Epithelial cell of prostate (primary cell): ENCODE measurements at regions not wholly inside any gene's neighbourhood (a gene's known extent, or its start where the extent isn't known, plus 50 kb on each side); places are given as distances from the start of the nearest gene placed in this dataset.
"Not testable (repeated sequence)": the region's sequence is repeated elsewhere in the genome, so short reads cannot be mapped to it uniquely, and the experiment has no call there.

Experiments
- DNase-seq: peaks from one replicate; pipeline ENCODE4 v3.0.0-alpha.2; 2011; ENCODE audit warnings: low read depth, low spot score
- H3K27ac ChIP-seq: fragments of 450-650 bp; 2 replicates; pipeline ENCODE4 v1.5.1; 2017; ENCODE audit warnings: mild to moderate bottlenecking

DNA sequence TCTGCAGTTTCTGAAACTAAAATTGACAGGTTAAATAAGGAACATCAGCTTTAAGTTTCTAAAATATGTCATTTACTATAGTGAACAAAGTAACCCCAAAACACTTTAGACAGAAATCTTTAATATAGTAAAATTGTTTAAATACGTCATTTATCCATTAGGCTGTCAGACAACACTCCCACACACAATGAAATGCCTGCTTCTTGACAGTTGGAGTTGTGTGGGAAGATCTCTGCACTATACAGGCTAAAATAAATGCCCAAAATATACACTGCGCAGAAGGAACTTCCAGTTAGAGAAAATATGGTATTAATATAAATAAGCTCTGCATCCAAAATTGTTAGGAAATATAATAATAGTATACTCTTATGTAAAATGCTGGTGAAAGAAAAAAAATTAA, 794.4 kb downstream of the CDH18 start:
- H3K27ac ChIP-seq: no peak overlapping the region
- DNase-seq: no peak

DNA sequence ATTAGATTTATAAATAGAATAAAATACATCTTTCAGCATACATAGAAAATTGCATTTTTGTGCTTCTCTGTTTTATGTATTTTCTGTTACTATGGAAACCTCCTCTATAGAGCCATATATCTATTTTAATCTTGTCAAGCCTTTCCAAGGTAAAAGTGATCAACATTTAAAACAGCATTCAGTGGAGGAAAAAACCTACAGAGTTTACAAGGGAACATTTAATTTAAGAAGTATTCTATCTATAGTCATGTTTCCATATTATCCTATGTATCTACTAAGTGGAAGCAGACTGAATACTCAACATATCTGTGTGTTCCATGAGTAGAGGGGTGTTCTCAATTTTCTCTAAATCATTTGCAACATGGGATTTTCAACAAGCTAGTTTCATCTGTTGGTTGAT, 791.4 kb downstream of the CDH18 start:
- H3K27ac ChIP-seq: no peak overlapping the region
- DNase-seq: no peak

- no peak for DNase-seq
- no peak overlapping the region for H3K27ac ChIP-seq
Observed at GRCh38 chr5:19200251-19200650, 787.7 kb downstream of the CDH18 start.

GRCh38 chr5:19208397-19208796, 779.6 kb downstream of the CDH18 start:
- no peak for DNase-seq
- no peak overlapping the region for H3K27ac ChIP-seq

- H3K27ac ChIP-seq: no peak overlapping the region
Observed at GRCh38 chr5:19210886-19211285, 777.1 kb downstream of the CDH18 start.

GRCh38 chr5:19229179-19229835, 758.7 kb downstream of the CDH18 start:
- no peak overlapping the region for H3K27ac ChIP-seq
- no peak for DNase-seq

More at GRCh38 chr5:19210886-19211285, 777.1 kb downstream of the CDH18 start:
- no peak for DNase-seq

- no peak overlapping the region for H3K27ac ChIP-seq
- DNase-seq: no peak
Observed at GRCh38 chr5:19233573-19233972, 754.4 kb downstream of the CDH18 start.

- peak; percentile 8 for DNase-seq
- H3K27ac ChIP-seq: no peak overlapping the region
Observed at GRCh38 chr5:19235101-19235584, 752.9 kb downstream of the CDH18 start.

- peak; percentile 12 for DNase-seq
- peak overlapping the region; percentile 4 for H3K27ac ChIP-seq
Observed at GRCh38 chr5:19240170-19240569, 747.8 kb downstream of the CDH18 start.

DNA sequence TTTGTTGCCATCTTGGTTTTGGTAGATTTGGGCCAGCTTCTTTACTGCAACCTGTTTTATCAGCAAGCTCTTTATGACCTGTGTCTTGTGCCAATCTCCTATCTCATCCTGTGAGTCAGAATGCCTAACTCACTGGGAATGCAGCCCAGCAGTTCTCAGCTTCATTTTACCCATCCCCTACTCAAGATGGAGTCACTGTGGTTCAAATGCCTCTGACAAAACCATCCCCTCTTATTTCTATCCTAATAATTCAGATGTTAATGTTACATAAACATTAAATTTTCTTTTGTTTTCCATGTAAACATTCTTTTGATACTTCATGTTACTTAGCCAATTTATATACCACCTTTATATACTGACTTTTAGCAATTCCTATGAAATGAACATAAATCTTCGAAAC, 746.3 kb downstream of the CDH18 start:
- H3K27ac ChIP-seq: no peak overlapping the region
- DNase-seq: peak; percentile 3

- not testable (repeated sequence) for DNase-seq
Observed at GRCh38 chr5:19246191-19246590, 741.8 kb downstream of the CDH18 start.

DNA sequence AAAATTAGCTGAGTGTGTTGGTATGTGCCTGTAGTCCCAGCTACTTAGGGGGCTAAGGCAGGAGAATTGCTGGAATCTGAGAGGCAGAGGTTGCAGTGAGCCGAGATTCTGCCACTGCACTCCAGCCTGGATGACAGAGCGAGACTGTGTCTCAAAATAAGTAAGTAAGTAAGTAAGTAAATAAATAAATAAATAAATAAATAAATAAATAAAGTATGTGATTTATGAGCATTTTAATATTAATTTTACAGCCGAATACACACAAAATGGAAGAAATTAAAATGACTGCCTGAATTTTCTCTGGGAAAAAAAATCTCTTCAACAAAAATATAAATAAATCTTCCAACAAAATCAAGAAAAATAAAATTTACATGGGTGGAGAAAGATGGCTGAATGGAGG, 740.7 kb downstream of the CDH18 start:
- DNase-seq: no peak
- H3K27ac ChIP-seq: no peak overlapping the region

More at GRCh38 chr5:19246191-19246590, 741.8 kb downstream of the CDH18 start:
- not testable (repeated sequence) for H3K27ac ChIP-seq

DNA sequence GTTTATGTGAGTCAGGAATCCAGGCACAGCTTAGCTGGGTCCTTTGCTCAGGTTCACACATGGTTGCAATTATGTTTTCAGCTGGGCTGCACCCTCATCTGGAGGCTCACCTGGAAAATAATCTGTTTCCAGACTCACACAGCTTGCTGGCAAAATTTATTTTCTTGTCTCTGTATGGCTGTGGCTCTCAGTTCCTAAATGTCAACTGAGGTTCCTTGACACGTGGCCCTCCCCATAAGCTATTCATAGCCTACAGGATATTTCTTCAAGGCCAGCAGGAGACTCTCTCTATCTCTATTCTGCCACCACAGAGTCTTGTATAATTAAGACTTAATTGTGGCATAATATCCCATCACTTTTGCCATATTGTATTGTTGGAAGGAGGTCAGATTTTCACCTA, 732.0 kb downstream of the CDH18 start:
- no peak for DNase-seq
- H3K27ac ChIP-seq: no peak overlapping the region

DNA sequence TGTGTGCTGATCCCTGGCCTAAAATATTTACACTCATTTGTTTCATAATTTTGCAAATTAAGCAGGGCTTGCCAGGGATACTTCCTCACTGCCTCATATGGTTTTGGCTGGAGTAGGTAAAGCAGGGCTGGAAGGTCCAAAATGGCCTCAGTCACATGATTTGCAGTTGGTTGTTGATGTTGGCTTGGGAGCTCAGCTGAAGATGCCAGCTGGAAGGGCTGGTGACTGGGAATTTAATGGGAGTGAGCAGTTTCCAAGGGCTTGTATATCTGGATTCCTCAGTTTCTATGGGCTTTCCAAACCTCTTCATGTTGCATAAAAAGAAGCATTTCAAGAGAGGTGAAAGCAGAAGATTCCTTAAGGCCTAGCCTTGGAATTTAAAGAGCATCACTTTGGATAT, 729.3 kb downstream of the CDH18 start:
- no peak overlapping the region for H3K27ac ChIP-seq
- DNase-seq: no peak

DNA sequence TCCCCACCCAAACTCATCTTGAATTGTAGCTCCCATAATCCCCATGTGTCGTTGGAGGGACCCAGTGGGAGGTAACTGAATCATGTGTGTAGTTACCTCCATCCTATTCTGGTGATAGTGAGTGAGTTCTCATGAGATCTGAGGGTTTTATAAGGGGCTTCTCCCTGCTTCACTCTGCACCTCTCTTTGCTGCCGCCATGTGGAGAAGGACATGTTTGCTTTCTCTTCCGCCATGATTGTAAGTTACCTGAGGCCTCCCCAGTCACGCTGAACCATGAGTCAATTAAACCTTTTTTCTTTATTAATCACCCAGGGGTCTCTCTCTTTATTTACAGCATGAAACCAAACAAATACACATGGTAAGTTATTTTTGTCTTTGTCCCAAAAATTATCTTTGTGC, 726.1 kb downstream of the CDH18 start:
- no peak overlapping the region for H3K27ac ChIP-seq
- DNase-seq: no peak

DNA sequence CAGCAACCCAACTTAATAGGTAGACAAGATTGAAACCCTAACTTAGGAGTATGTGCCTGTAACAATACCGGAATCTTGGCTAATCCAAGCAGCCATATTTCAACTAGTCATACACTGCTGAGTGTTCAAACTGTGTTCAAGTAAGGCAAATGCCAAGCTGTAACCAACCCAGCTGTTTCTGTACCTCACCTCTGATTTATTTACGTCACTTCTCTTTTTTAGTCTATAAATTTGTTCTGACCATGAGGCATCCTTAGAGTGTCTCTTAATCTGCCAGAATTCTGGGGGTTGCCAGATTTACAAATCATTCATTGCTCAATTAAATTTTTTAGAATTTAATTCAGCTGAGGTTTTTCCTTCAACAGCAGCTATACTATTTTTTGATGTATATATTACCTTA, 723.2 kb downstream of the CDH18 start:
- no peak overlapping the region for H3K27ac ChIP-seq
- DNase-seq: no peak

GRCh38 chr5:19266791-19267190, 721.2 kb downstream of the CDH18 start:
- H3K27ac ChIP-seq: no peak overlapping the region
- no peak for DNase-seq

- H3K27ac ChIP-seq: no peak overlapping the region
- DNase-seq: no peak
Observed at GRCh38 chr5:19270153-19270552, 717.8 kb downstream of the CDH18 start.

DNA sequence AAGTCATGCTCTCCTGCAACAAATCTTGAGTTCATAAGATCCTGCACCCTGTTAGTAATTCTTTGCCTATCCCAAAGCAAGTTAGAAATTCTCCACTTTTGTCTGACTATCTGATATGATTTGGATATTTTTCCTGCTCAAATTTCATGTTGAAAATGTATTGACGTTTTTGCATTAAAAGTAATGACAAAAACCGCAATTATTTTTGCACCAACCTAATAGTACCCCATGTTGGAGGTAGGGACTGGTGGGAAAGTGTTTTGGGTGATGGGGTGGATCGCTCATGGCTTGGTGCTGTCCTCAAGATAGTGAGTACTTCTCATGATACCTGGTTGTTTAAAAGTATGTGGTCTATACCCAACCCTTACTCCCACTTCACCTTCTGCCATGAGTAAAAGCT, 713.4 kb downstream of the CDH18 start:
- H3K27ac ChIP-seq: no peak overlapping the region
- DNase-seq: no peak

GRCh38 chr5:19285286-19285685, 702.7 kb downstream of the CDH18 start:
- no peak for DNase-seq
- no peak overlapping the region for H3K27ac ChIP-seq

DNA sequence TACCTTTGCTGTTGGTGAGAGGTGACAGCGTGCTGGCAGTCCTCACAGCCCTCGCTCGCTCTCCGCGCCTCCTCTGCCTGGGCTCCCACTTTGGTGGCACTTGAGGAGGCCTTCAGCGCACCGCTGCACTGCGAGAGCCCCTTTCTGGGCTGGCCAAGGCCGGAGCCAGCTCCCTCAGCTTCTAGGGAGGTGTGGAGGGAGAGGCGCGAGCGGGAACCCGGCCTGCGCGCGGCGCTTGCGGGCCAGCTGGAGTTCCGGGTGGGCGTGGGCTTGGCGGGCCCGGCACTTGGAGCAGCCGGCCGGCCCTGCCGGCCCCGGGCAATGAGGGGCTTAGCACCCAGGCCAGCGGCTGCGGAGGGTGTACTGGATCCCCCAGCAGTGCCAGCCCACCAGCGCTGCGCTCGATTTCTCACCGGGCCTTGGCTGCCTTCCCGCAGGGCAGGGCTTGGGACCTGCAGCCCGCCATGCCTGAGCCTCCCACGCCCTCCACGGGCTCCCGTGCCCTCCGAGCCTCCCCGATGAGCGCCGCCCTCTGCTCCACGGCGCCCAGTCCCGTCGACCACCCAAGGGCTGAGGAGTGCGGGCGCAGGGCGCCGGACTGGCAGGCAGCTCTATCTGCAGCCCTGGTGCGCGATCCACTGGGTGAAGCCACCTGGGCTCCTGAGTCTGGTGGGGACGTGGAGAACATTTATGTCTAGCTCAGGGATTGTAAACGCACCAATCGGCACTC, 700.3 kb downstream of the CDH18 start:
- not testable (repeated sequence) for H3K27ac ChIP-seq, DNase-seq

GRCh38 chr5:19288311-19288710, 699.7 kb downstream of the CDH18 start:
- H3K27ac ChIP-seq, DNase-seq: not testable (repeated sequence)
